ENCODE measurements at regions not wholly inside any gene's neighbourhood (a gene's known extent, or its start where the extent isn't known, plus 50 kb on each side); places are given as distances from the start of the nearest gene placed in this dataset.

DNA sequence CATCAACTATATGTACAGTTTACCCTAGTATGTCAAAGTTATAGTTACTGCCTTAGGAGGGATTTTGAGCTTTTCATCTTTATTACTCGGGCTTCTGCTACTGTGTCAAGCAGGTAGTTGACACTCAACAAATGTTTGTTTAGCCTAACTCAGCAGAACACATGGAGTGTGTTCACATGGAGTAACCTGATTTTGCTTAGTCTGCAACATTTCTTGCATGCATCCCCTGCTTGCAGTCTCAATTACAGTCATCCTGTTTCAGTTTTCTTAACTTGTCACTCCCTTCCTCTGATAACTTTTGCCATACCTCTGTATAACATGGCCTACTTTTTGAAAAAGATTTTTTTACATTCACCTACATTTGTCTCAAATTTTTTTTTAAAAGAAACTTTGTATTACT is 135.5 kb downstream of the NMUR2 start:
- no peak overlapping the region for H3K4me2 ChIP-seq (ENCODE audit: low read length)
- TF ChIP-seq EZH2phosphoT487 (IDR thresholded peaks at IDR 0.05; ENCODE audit: low read depth): no peak
- TF ChIP-seq, protein P1, sequence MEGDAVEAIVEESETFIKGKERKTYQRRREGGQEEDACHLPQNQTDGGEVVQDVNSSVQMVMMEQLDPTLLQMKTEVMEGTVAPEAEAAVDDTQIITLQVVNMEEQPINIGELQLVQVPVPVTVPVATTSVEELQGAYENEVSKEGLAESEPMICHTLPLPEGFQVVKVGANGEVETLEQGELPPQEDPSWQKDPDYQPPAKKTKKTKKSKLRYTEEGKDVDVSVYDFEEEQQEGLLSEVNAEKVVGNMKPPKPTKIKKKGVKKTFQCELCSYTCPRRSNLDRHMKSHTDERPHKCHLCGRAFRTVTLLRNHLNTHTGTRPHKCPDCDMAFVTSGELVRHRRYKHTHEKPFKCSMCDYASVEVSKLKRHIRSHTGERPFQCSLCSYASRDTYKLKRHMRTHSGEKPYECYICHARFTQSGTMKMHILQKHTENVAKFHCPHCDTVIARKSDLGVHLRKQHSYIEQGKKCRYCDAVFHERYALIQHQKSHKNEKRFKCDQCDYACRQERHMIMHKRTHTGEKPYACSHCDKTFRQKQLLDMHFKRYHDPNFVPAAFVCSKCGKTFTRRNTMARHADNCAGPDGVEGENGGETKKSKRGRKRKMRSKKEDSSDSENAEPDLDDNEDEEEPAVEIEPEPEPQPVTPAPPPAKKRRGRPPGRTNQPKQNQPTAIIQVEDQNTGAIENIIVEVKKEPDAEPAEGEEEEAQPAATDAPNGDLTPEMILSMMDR (IDR thresholded peaks at IDR 0.05; ENCODE audit: low read depth, low read length): no peak
- no peak overlapping the region for H2AFZ ChIP-seq (ENCODE audit: low read depth, low read length)
- H3K27ac ChIP-seq (ENCODE audit: low read length): no peak overlapping the region
- H3K36me3 ChIP-seq (replicated peaks; ENCODE audit: low read depth, low read length): no peaks in the 10 kb centered on the region
- H3K9ac ChIP-seq (ENCODE audit: low read length): no peak overlapping the region
- H4K20me1 ChIP-seq (ENCODE audit: insufficient read depth, low read length): no peaks in the 10 kb centered on the region
- H3K27me3 ChIP-seq (ENCODE audit: low read depth, low read length): no peaks in the 10 kb centered on the region
- no peaks in the 10 kb centered on the region for H3K4me1 ChIP-seq (ENCODE audit: low read length)
- H3K79me2 ChIP-seq (ENCODE audit: low read length): no peaks in the 10 kb centered on the region
- no peak overlapping the region for H3K4me3 ChIP-seq (ENCODE audit: low read length)
- H3K9me3 ChIP-seq (ENCODE audit: insufficient read depth, low read length): no peaks in the 10 kb centered on the region

DNA sequence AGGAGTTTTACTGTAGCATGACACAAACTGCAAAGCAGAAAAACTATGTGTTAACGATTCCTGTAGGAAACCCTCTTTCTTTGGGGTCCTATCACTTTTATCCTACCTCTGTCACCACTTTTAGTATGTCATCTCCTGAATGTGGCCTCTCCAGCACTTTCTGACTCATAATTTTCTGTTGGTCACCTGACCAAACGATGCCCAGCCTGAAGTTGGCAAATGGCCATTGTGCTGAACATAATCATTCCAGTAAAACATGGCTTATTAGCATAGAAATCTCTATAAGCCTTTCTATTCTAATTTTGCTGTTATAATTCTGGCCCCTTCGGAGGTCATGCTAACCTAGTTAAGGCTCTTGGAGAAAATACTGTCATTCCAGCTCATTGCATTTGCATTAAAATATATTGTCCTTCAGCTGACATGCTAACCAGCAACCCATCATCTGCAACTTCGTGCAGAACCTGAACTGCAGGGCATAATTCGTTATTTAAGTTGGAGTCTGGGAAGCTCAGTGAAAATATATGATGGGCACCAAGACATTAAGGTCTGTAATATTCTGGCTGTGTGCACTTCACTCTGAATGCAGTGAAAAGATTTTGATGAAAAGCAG is 140.3 kb downstream of the NMUR2 start:
- H3K27me3 ChIP-seq (ENCODE audit: low read depth, low read length): no peaks in the 10 kb centered on the region
- no peak overlapping the region for H3K9ac ChIP-seq (ENCODE audit: low read length)
- no peaks in the 10 kb centered on the region for H3K9me3 ChIP-seq (ENCODE audit: insufficient read depth, low read length)
- H2AFZ ChIP-seq (ENCODE audit: low read depth, low read length): no peak overlapping the region
- no peak overlapping the region for H3K27ac ChIP-seq (ENCODE audit: low read length)
- H3K36me3 ChIP-seq (replicated peaks; ENCODE audit: low read depth, low read length): no peaks in the 10 kb centered on the region
- H3K79me2 ChIP-seq (ENCODE audit: low read length): no peaks in the 10 kb centered on the region
- TF ChIP-seq EZH2phosphoT487 (IDR thresholded peaks at IDR 0.05; ENCODE audit: low read depth): no peak
- TF ChIP-seq, protein P1 (IDR thresholded peaks at IDR 0.05; ENCODE audit: low read depth, low read length): no peak
- no peaks in the 10 kb centered on the region for H3K4me1 ChIP-seq (ENCODE audit: low read length)
- no peak overlapping the region for H3K4me2 ChIP-seq (ENCODE audit: low read length)
- H3K4me3 ChIP-seq (ENCODE audit: low read length): no peak overlapping the region
- H4K20me1 ChIP-seq (ENCODE audit: insufficient read depth, low read length): no peaks in the 10 kb centered on the region

DNA sequence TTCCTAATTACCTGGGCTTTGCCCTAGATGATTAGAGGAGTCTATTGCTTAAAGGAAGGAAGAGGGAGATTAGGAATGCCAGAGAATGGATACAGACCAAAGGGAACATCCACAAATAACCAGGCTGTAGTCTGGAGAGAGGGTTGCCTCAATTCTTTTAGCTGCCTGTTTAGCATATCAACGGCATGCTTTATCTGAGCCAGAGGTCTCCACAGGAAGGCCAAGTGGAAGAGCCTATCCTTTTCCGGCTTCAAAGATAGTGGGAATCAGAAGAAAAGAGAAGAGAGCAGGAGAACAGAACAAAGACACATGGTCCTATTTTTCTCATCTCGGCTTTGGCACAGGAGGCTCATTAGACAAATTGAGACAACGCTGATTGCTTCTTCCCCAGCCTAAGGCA is 142.4 kb downstream of the NMUR2 start:
- H3K4me3 ChIP-seq (ENCODE audit: low read length): no peak overlapping the region
- H4K20me1 ChIP-seq (ENCODE audit: insufficient read depth, low read length): no peaks in the 10 kb centered on the region
- no peak overlapping the region for H3K27ac ChIP-seq (ENCODE audit: low read length)
- no peaks in the 10 kb centered on the region for H3K4me1 ChIP-seq (ENCODE audit: low read length)
- no peaks in the 10 kb centered on the region for H3K9me3 ChIP-seq (ENCODE audit: insufficient read depth, low read length)
- no peaks in the 10 kb centered on the region for H3K27me3 ChIP-seq (ENCODE audit: low read depth, low read length)
- no peak overlapping the region for H3K4me2 ChIP-seq (ENCODE audit: low read length)
- TF ChIP-seq, protein P1 (IDR thresholded peaks at IDR 0.05; ENCODE audit: low read depth, low read length): no peak
- no peak for TF ChIP-seq EZH2phosphoT487 (IDR thresholded peaks at IDR 0.05; ENCODE audit: low read depth)
- H3K9ac ChIP-seq (ENCODE audit: low read length): no peak overlapping the region
- no peaks in the 10 kb centered on the region for H3K79me2 ChIP-seq (ENCODE audit: low read length)
- H3K36me3 ChIP-seq (replicated peaks; ENCODE audit: low read depth, low read length): no peaks in the 10 kb centered on the region
- H2AFZ ChIP-seq (ENCODE audit: low read depth, low read length): no peak overlapping the region

DNA sequence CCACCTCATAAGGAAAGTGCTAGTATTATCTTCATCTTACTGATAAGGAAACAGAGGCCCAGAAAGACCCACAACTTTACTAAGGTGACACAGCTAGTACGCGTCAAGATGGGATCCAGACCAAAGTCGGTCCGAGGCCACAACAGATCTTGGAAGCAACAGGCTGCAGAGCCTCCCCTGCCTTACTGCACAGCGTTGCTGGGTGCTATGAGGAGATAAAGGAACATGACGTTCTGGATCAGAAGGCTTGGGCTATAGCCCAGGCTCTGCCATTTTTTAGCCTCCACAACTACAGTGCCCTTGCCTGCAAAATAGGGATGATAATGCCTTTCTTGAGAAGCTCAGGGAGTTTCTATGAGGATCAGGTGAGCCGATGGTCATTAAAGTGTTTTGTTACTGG is 144.1 kb downstream of the NMUR2 start:
- TF ChIP-seq, protein P1 (IDR thresholded peaks at IDR 0.05; ENCODE audit: low read depth, low read length): no peak
- TF ChIP-seq EZH2phosphoT487 (IDR thresholded peaks at IDR 0.05; ENCODE audit: low read depth): no peak
- Histone ChIP-seq H2AFZ (ENCODE audit: low read depth, low read length) (no peak overlapping the region), H3K79me2 (ENCODE audit: low read length) (no peaks in the 10 kb centered on the region), H3K4me1 (ENCODE audit: low read length) (no peaks in the 10 kb centered on the region), H3K4me2 (ENCODE audit: low read length) (no peak overlapping the region), H3K27me3 (ENCODE audit: low read depth, low read length) (no peaks in the 10 kb centered on the region), H3K27ac (ENCODE audit: low read length) (no peak overlapping the region), H3K9ac (ENCODE audit: low read length) (no peak overlapping the region), H3K9me3 (ENCODE audit: insufficient read depth, low read length) (no peaks in the 10 kb centered on the region), H4K20me1 (ENCODE audit: insufficient read depth, low read length) (no peaks in the 10 kb centered on the region), H3K36me3 (replicated peaks; ENCODE audit: low read depth, low read length) (no peaks in the 10 kb centered on the region), H3K4me3 (ENCODE audit: low read length) (no peak overlapping the region)

Measured in OCI-LY3 (cell line).